ENCODE measurements at regions not wholly inside any gene's neighbourhood (a gene's known extent, or its start where the extent isn't known, plus 50 kb on each side); places are given as distances from the start of the nearest gene placed in this dataset.

GRCh38 chr16:86740298-86740697, 161.9 kb downstream of the FOXL1 start:
- no peak for DNase-seq (ENCODE audit: low read depth in 2 of 2)

- DNase-seq (ENCODE audit: low read depth in 2 of 2), result no peak
These were observed 162.8 kb downstream of the FOXL1 start for GRCh38 chr16:86740906-86741799.

GRCh38 chr16:86747761-86748160, 169.4 kb downstream of the FOXL1 start:
- DNase-seq (ENCODE audit: low read depth in 2 of 2), result no peak

GRCh38 chr16:86748652-86749051, 170.3 kb downstream of the FOXL1 start:
- no peak for DNase-seq (ENCODE audit: low read depth in 2 of 2)

- DNase-seq (ENCODE audit: low read depth in 2 of 2), result no peak
These were observed 173.0 kb downstream of the FOXL1 start for GRCh38 chr16:86751076-86752030.

- no peak for DNase-seq (ENCODE audit: low read depth in 2 of 2)
These were observed 174.3 kb downstream of the FOXL1 start for GRCh38 chr16:86752582-86753175.

GRCh38 chr16:86753399-86753798, 175.1 kb downstream of the FOXL1 start:
- no peak for DNase-seq (ENCODE audit: low read depth in 2 of 2)

- no peak for DNase-seq (ENCODE audit: low read depth in 2 of 2)
These were observed 177.2 kb downstream of the FOXL1 start for GRCh38 chr16:86755571-86756006.

GRCh38 chr16:86756882-86757703, 178.7 kb downstream of the FOXL1 start:
- DNase-seq (ENCODE audit: low read depth in 2 of 2), result no peak

- DNase-seq (ENCODE audit: low read depth in 2 of 2), result no peak
These were observed 179.3 kb downstream of the FOXL1 start for GRCh38 chr16:86757704-86758040.

- DNase-seq (ENCODE audit: low read depth in 2 of 2), result no peak
These were observed 180.6 kb downstream of the FOXL1 start for GRCh38 chr16:86758932-86759331.

GRCh38 chr16:86761111-86762031, 183.0 kb downstream of the FOXL1 start:
- peak; percentile 27 to 43 for DNase-seq (ENCODE audit: low read depth in 2 of 2)

- no peak for DNase-seq (ENCODE audit: low read depth in 2 of 2)
These were observed 183.7 kb downstream of the FOXL1 start for GRCh38 chr16:86762095-86762494.

- DNase-seq (ENCODE audit: low read depth in 2 of 2), result no peak
These were observed 185.5 kb downstream of the FOXL1 start for GRCh38 chr16:86763819-86764218.

- DNase-seq (ENCODE audit: low read depth in 2 of 2), result no peak
These were observed 186.2 kb downstream of the FOXL1 start for GRCh38 chr16:86764551-86764950.

- no peak for DNase-seq (ENCODE audit: low read depth in 2 of 2)
These were observed 187.2 kb downstream of the FOXL1 start for GRCh38 chr16:86765389-86766026.

GRCh38 chr16:86766700-86767099, 188.4 kb downstream of the FOXL1 start:
- DNase-seq (ENCODE audit: low read depth in 2 of 2), result no peak

GRCh38 chr16:86768228-86768791, 190.0 kb downstream of the FOXL1 start:
- no peak for DNase-seq (ENCODE audit: low read depth in 2 of 2)

- no peak for DNase-seq (ENCODE audit: low read depth in 2 of 2)
These were observed 190.7 kb downstream of the FOXL1 start for GRCh38 chr16:86768999-86769398.
